ENCODE measurements at regions not wholly inside any gene's neighbourhood (a gene's known extent, or its start where the extent isn't known, plus 50 kb on each side); places are given as distances from the start of the nearest gene placed in this dataset.

DNA sequence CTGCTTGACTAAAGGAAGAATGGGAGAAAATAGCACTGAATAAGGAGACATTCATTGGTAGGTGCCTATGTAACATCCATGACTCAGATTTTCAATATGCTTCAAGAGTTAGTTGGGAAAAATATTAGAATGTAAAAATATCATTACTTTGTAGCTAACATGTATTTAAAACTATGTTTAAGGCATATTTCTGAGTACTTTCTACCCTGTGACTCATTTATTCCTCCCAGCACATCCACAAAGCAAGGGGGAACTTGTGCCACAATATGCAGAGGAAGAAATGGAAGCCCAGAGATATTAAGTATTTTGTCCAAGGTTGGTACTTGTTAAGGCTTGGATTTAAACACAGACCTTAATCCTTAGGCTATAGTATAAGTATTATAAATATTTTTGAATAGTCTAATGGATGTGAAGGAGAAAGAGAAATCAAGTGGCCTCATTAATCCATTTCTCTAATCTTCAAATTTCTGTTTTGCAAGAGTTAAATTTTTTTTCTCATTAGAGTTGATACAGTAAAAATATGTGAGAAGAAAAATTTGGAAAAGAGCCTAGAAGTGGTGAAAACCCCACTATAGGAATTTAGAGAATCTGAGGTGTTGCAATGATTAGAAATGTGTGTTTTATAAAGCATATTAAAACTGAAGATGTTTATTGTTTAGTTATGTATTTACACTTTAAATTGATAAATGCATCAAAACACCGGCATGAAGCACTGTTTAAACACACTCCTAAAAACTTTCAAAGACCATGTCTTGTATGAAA is 149.3 kb upstream of the GYPA start:
- no peak for DNase-seq
- H3K4me3 ChIP-seq (ENCODE audit: insufficient read depth, low read depth, low read length) = no peak overlapping the region
- H3K36me3 ChIP-seq (replicated peaks; ENCODE audit: control insufficient read depth, insufficient read depth, low read length) = no peaks in the 10 kb centered on the region
- H3K27me3 ChIP-seq (ENCODE audit: control insufficient read depth, insufficient read depth, low read length) = no peaks in the 10 kb centered on the region

DNA sequence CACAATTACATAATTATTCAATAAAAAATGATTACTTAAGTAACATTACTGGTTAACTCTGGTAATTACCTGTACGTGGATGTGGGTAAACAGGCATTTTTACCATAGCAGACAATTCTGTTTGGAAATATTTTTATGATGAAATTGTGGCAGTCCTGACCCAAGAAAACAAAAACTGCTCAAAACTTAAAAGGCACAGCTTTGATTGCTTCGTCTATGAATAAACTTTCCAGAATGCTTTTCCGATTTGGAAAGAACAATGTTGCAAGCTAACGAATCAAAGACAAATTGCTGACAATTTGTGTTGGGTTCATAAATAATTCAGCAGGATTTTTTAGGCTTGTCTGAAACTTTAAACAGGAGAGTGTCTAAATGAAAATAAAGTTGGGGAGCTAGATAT is 150.6 kb upstream of the GYPA start:
- Histone ChIP-seq H3K27me3 (ENCODE audit: control insufficient read depth, insufficient read depth, low read length) (no peaks in the 10 kb centered on the region), H3K4me3 (ENCODE audit: insufficient read depth, low read depth, low read length) (no peak overlapping the region), H3K36me3 (replicated peaks; ENCODE audit: control insufficient read depth, insufficient read depth, low read length) (no peaks in the 10 kb centered on the region)
- DNase-seq = no peak

DNA sequence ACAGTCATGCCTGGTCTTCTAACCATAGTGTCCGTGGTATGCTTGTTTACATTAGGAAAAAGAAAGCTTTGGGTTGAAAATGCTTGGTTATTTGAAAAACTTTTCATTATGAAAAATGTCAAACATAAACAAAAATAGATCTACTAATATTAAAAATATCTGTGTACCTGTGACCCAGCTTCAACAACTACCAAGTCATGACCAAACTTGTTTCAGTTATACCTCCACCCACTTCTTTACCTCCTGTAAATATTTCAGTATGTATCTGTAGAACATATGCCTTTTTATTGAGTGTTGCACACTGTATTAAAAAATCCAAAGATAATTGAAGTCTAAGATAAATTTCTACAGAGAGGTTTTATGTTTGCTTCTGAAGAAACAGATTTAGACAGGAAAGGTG is 153.7 kb upstream of the GYPA start:
- H3K27me3 ChIP-seq (ENCODE audit: control insufficient read depth, insufficient read depth, low read length) = no peaks in the 10 kb centered on the region
- DNase-seq = no peak

DNA sequence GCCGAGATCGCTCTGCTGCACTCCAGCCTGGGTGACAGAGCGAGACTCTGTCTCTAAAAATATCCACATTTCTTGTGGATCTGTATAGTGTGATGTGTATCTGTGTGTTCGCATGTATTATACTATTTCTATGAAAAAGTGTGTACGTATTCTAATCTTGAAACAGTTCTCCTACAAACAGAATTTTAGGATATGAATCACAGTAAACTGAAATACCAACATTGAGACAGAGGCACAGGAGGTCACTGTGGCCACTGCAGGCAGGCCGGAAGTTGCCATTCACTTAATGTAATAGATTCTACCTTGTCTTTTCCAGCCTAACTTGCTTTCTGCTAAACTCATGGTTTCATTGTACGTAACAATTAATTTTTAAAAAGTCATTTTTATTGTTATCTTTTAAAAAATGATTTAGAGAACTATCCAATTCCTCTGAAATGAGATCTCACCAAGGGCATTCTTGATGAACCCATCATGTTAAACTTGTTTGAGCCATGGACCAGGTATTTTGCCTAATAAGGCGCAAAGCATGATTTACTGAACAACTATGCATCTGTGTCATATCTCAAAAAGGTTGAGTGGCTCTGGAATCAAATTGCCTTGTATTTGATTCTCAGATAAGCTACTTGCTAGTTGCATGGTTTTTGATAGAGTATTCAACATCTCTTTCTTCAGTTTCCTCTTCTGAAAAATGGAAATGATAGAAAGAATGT is 154.9 kb upstream of the GYPA start:
- Histone ChIP-seq H3K36me3 (replicated peaks; ENCODE audit: control insufficient read depth, insufficient read depth, low read length) (no peaks in the 10 kb centered on the region), H3K27me3 (ENCODE audit: control insufficient read depth, insufficient read depth, low read length) (no peaks in the 10 kb centered on the region), H3K4me3 (ENCODE audit: insufficient read depth, low read depth, low read length) (no peak overlapping the region)
- DNase-seq = no peak

More for the DNA sequence above, 153.7 kb upstream of the GYPA start:
- H3K4me3 ChIP-seq (ENCODE audit: insufficient read depth, low read depth, low read length) = no peak overlapping the region
- H3K36me3 ChIP-seq (replicated peaks; ENCODE audit: control insufficient read depth, insufficient read depth, low read length) = no peaks in the 10 kb centered on the region

DNA sequence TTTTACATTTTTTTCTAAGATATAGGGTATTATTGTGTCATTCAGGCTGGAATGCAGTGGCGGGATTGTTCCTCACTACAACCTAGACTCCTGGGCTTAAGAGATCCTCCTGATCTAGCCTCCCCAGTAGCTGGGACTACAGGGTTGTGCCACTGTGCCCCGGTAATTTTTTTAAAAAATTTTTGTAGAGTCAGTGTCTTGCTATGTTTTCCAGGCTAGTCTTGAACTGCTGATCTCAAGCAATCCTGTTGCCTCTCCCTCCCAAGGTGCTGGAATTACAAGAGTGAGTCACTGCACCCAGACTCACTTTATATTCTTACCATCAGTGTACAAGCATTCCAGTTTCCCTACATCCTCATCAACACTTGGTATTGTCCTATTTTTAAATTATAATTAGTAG is 156.4 kb upstream of the GYPA start:
- Histone ChIP-seq H3K27me3 (ENCODE audit: control insufficient read depth, insufficient read depth, low read length) (no peaks in the 10 kb centered on the region), H3K36me3 (replicated peaks; ENCODE audit: control insufficient read depth, insufficient read depth, low read length) (no peaks in the 10 kb centered on the region), H3K4me3 (ENCODE audit: insufficient read depth, low read depth, low read length) (no peak overlapping the region)
- DNase-seq = no peak

DNA sequence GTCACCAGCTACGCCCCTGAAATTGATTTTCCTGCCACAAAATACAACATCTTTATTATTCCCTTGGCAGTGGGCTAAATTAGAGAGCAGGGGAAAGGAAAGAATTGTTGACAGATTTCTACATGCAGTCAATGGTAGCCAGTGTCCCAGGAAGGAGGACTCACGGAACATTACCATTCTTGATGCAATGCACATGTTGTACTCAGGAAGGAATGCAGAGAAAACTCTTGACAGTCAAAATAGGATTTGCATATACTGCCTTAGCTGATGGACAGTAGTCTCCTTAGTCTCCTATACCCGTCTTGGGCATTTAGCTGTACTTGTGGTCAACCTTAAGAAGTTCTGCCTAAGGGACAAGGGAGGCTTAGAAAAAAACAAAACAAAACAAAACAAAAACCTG is 158.0 kb upstream of the GYPA start:
- no peaks in the 10 kb centered on the region for H3K36me3 ChIP-seq (replicated peaks; ENCODE audit: control insufficient read depth, insufficient read depth, low read length)
- no peak overlapping the region for H3K4me3 ChIP-seq (ENCODE audit: insufficient read depth, low read depth, low read length)
- H3K27me3 ChIP-seq (ENCODE audit: control insufficient read depth, insufficient read depth, low read length) = no peaks in the 10 kb centered on the region
- DNase-seq = no peak

DNA sequence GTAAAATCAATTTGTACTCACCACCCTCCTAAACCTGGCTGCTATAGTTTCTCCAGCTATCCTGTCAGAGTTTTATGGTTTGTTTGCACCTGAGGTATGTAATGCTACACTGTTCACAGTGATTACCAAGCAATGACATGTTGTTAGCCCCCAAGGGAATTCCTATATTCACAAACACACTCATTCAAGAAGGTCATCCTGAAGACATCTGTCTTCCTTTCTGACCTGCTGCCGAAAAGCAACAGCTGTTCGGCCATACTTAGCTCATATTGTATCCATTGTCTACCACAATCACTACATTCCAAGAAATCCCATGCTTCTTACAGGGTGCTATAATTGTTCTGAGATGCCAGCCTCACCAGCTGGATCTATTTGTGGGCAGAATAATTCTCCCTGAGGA is 160.1 kb upstream of the GYPA start:
- no peak overlapping the region for H3K4me3 ChIP-seq (ENCODE audit: insufficient read depth, low read depth, low read length)
- DNase-seq = no peak
- no peaks in the 10 kb centered on the region for H3K36me3 ChIP-seq (replicated peaks; ENCODE audit: control insufficient read depth, insufficient read depth, low read length)
- H3K27me3 ChIP-seq (ENCODE audit: control insufficient read depth, insufficient read depth, low read length) = no peaks in the 10 kb centered on the region

DNA sequence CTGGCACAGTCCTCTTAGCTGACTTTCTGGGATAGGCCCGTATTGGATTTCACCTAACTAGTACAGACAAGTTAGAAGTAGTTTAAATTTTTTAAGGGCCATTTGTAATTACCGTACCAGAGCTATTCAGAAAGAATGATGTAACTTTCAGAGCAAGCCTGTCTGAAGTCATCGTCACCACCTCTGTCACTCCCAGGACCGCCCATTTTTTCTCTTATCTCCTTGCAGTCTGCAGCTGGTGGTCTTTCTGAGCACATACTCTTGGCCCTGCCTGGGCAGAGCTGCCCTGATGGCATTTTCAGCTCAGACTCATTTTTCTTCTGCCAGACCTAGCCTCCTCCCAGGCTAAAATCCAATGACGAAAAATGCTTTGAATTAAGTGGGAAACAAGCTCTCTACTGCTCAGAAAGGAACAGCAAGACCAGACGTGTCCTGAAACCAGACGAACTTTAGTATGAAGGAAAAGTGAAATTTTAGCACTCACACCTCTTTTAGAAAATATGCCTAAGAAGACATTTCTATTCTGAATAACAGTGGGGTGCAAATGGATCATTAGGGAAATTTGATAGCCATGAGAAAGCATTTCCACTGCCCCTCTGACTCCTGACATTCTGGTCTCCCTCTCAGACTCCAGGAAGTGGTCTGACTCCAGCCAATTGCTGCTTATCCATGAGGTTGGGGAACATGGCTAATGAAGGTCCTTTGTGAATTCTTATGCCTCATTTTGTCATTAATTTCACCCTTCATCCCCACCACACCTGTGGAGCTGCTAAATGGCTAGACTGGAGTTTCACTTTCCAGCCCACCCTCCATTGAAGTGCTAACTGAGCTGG is 162.4 kb upstream of the GYPA start:
- Histone ChIP-seq H3K36me3 (replicated peaks; ENCODE audit: control insufficient read depth, insufficient read depth, low read length) (no peaks in the 10 kb centered on the region), H3K4me3 (ENCODE audit: insufficient read depth, low read depth, low read length) (no peak overlapping the region), H3K27me3 (ENCODE audit: control insufficient read depth, insufficient read depth, low read length) (no peaks in the 10 kb centered on the region)
- DNase-seq = no peak

DNA sequence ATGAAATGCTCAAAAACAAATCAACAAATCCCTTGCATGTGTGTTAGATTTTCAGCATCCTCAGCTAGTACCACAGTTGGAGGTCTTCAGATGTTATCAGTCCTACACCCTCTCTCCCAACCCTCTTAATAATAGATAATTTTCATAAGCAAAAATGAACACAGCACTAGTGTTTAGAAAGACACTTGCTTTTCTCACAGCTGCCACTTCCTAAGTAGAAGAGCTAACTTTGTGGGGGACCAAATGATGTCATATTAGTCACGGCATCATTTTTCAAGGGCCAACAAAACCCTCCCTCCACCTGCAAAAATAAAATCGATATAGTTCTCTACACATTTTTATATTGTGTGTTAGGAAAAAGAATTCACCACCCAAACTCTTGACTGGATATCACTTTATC is 163.5 kb upstream of the GYPA start:
- H3K36me3 ChIP-seq (replicated peaks; ENCODE audit: control insufficient read depth, insufficient read depth, low read length) = no peaks in the 10 kb centered on the region
- H3K4me3 ChIP-seq (ENCODE audit: insufficient read depth, low read depth, low read length) = no peak overlapping the region
- no peak for DNase-seq
- no peaks in the 10 kb centered on the region for H3K27me3 ChIP-seq (ENCODE audit: control insufficient read depth, insufficient read depth, low read length)

DNA sequence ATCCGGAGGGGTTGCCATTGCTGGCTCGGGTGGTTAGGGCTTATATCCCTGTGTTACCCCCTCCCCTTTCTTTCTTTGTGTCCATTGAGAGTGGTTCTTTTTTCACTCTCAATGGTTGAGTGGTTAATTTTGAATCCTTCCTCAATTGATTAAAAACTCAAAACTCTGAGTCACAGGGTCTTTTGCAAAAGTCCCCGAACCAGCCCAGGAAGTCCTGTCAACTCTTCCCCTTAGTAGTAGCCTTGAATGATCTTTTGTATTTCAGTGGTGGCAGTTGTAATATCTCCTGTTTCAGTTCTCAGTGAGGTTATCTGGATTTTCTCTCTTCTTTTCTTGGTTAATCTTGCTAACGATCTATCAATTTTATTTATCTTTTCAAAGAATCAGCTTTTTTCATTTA is 170.0 kb upstream of the GYPA start:
- DNase-seq = no peak

DNA sequence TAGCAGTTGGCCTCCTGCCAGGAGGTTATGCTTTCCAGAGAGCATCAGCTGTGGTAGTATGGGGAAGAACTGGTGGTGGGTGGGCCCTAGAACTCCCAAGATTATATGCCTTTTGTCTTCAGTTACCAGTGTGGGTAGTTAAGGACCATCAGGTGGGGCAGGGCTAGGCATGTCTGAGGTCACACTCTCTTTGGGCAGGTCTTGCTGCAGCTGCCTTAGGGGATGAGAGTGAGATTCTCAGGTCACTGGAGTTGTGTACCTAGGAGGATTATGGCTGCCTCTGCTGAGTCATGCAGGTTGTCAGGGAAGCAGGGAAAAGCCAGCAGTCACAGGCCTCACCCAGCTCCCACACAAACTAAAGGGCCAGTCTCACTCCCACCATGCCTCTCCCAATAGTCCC is 172.9 kb upstream of the GYPA start:
- H3K27me3 ChIP-seq (ENCODE audit: control insufficient read depth, insufficient read depth, low read length) = no peaks in the 10 kb centered on the region
- H3K4me3 ChIP-seq (ENCODE audit: insufficient read depth, low read depth, low read length) = no peak overlapping the region
- H3K36me3 ChIP-seq (replicated peaks; ENCODE audit: control insufficient read depth, insufficient read depth, low read length) = no peaks in the 10 kb centered on the region
- DNase-seq = no peak

More for the DNA sequence above, 170.0 kb upstream of the GYPA start:
- Histone ChIP-seq H3K27me3 (ENCODE audit: control insufficient read depth, insufficient read depth, low read length) (no peaks in the 10 kb centered on the region), H3K36me3 (replicated peaks; ENCODE audit: control insufficient read depth, insufficient read depth, low read length) (no peaks in the 10 kb centered on the region), H3K4me3 (ENCODE audit: insufficient read depth, low read depth, low read length) (no peak overlapping the region)

DNA sequence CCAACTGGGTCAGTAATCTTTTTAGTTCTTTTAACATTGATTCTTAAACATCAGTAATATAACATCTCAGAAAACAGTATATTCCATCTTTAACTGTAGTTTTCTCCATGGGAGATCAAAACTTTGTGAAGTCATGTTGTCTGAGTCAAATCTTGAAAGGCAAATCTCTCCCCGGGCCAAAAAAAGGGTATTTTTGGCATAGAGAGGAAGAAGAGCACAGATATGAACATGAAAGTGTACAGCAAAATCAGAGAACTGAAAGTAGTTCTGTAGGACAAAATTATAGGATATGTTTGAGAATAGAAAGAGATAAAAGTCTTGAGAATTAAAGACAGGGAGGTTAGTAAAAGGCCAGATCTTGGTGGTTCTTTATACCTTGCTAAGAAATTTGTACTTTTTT is 176.4 kb upstream of the GYPA start:
- no peak for DNase-seq
- no peak overlapping the region for H3K4me3 ChIP-seq (ENCODE audit: insufficient read depth, low read depth, low read length)
- H3K27me3 ChIP-seq (ENCODE audit: control insufficient read depth, insufficient read depth, low read length) = no peaks in the 10 kb centered on the region
- no peaks in the 10 kb centered on the region for H3K36me3 ChIP-seq (replicated peaks; ENCODE audit: control insufficient read depth, insufficient read depth, low read length)

DNA sequence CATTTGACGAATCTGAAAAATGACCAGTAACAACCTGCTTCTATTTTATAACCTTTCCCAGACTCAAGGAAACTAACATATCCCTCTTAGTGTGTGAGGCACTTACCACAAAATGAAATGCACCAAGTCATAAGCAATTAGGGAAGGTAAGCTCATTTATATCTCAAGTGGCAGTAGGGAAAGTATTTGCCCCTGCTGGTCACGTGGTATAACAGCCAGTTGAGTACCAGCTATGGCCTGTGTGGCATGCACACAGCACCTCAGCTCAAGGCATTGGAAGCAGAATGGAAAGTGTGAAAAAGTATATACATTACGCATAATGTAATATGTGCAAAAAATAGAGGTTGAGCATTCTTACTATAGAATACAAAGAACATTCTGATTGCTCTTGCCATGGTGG is 178.3 kb upstream of the GYPA start:
- H3K27me3 ChIP-seq (ENCODE audit: control insufficient read depth, insufficient read depth, low read length) = no peaks in the 10 kb centered on the region

DNA sequence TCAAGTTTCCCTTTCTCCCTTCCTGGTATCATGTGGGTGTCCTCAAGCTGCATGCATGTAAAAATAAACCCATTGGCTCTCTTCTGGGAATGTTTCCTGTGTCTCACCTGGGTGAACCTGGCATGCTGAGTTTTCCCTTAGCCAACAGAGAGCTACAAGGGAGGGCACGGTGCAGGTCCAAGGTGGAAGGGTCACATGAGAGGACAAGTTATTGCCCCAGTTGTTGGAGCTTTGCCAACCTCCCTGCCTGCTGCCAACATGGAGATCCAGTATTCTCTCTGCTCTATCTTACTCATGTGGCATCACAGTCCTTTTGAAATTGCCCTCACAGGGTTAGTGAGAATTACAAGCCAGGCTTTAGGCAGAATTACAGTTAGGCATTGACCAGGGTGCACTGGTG is 196.1 kb upstream of the GYPA start:
- DNase-seq = no peak
- H3K27me3 ChIP-seq (ENCODE audit: control insufficient read depth, insufficient read depth, low read length) = no peaks in the 10 kb centered on the region
- H3K36me3 ChIP-seq (replicated peaks; ENCODE audit: control insufficient read depth, insufficient read depth, low read length) = no peaks in the 10 kb centered on the region
- H3K4me3 ChIP-seq (ENCODE audit: insufficient read depth, low read depth, low read length) = no peak overlapping the region

More for the DNA sequence above, 178.3 kb upstream of the GYPA start:
- Histone ChIP-seq H3K4me3 (ENCODE audit: insufficient read depth, low read depth, low read length) (no peak overlapping the region), H3K36me3 (replicated peaks; ENCODE audit: control insufficient read depth, insufficient read depth, low read length) (no peaks in the 10 kb centered on the region)
- no peak for DNase-seq

DNA sequence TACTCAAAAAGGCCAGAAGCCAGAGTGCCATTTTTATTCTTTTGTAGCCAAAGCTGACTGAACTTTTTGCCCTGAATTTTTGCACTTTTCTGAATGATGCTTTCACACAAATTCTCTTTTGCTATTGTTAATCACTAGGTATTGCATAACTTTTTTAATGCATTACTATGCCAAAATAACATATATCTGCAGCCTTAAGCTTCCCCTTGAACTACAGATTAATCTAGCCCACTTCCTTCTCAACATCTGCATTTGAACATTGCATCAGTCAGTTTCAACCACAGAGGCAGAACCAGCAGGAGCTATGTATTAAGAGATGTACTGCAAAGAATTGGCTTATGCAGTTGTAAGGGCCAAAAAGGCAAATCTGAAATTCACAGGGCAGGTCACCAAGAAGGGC is 197.6 kb upstream of the GYPA start:
- DNase-seq = no peak
- Histone ChIP-seq H3K27me3 (ENCODE audit: control insufficient read depth, insufficient read depth, low read length) (no peaks in the 10 kb centered on the region), H3K4me3 (ENCODE audit: insufficient read depth, low read depth, low read length) (no peak overlapping the region), H3K36me3 (replicated peaks; ENCODE audit: control insufficient read depth, insufficient read depth, low read length) (no peaks in the 10 kb centered on the region)
